Smooth muscle cell (in vitro differentiated cells): ENCODE measurements at regions not wholly inside any gene's neighbourhood (a gene's known extent, or its start where the extent isn't known, plus 50 kb on each side); places are given as distances from the start of the nearest gene placed in this dataset.
"Not testable (repeated sequence)": the region's sequence is repeated elsewhere in the genome, so short reads cannot be mapped to it uniquely, and the experiment has no call there.

Source experiments
- DNase-seq: peaks from one replicate; lab custom pipeline; 2025; ENCODE audit not compliant: unreplicated experiment; lab: John Stamatoyannopoulos, UW
- H2AFZ ChIP-seq: fragments of 200-600 bp; sonication (generic); 2 replicates; pipeline ENCODE4 v1.6.0; 2016; ENCODE audit warnings: antibody characterized with exemption, low read depth, mild to moderate bottlenecking
- H3F3A ChIP-seq: fragments of 200-600 bp; sonication (generic); 2 replicates; pipeline ENCODE4 v1.6.0; 2017; ENCODE audit warnings: antibody characterized with exemption, low read depth
- H3K27ac ChIP-seq: fragments of 200-600 bp; sonication (generic); 2 replicates; pipeline ENCODE4 v1.5.1; 2016; ENCODE audit warnings: low read depth, mild to moderate bottlenecking
- H3K27me3 ChIP-seq: fragments of 200-600 bp; sonication (generic); 2 replicates; pipeline ENCODE4 v1.6.1; 2016; ENCODE audit warnings: low read depth, mild to moderate bottlenecking
- H3K36me3 ChIP-seq: fragments of 200-600 bp; sonication (generic); 2 replicates; pipeline ENCODE4 v1.5.1; 2016; ENCODE audit warnings: low read depth
- H3K4me1 ChIP-seq: fragments of 200-600 bp; sonication (generic); 2 replicates; pipeline ENCODE4 v1.5.1; 2016; ENCODE audit warnings: low read depth
- H3K4me2 ChIP-seq: fragments of 200-600 bp; sonication (generic); 2 replicates; pipeline ENCODE4 v1.6.0; 2016; ENCODE audit warnings: mild to moderate bottlenecking
- H3K4me3 ChIP-seq: fragments of 200-600 bp; sonication (generic); 2 replicates; pipeline ENCODE4 v1.5.1; 2016; ENCODE audit warnings: mild to moderate bottlenecking
- H3K79me2 ChIP-seq: fragments of 200-600 bp; sonication (generic); 2 replicates; pipeline ENCODE4 v1.6.0; 2016; ENCODE audit warnings: low read depth, mild to moderate bottlenecking
- H3K9ac ChIP-seq: fragments of 200-600 bp; sonication (generic); 2 replicates; pipeline ENCODE4 v1.6.0; 2016; ENCODE audit warnings: low read depth
- H3K9me3 ChIP-seq: fragments of 200-600 bp; sonication (generic); replicated peaks from 2 replicates; pipeline ENCODE4 v1.5.1; 2016; ENCODE audit warnings: low read depth
- H4K20me1 ChIP-seq: fragments of 200-600 bp; sonication (generic); 2 replicates; pipeline ENCODE4 v1.6.0; 2016; ENCODE audit warnings: low read depth
- CTCF ChIP-seq: fragments of 200-600 bp; sonication (generic); IDR thresholded peaks from 2 replicates; pipeline ENCODE4 v1.5.1; 2017; ENCODE audit warnings: borderline replicate concordance, mild to moderate bottlenecking, antibody characterized with exemption; ENCODE audit not compliant: insufficient read depth, poor library complexity, severe bottlenecking
- WGBS: methylation state at CpG from one replicate; pipeline ENCODE4 v1.1.7; 2016; ENCODE audit warnings: low lambda C conversion rate; 5-methylcytosine and 5-hydroxymethylcytosine counted together

- no peaks in the 10 kb centered on the region for H3K9me3 ChIP-seq
- no peak overlapping the region for H2AFZ ChIP-seq
- no peaks in the 10 kb centered on the region for H3K36me3 ChIP-seq
- DNase-seq: no peak
- H3K4me2 ChIP-seq: no peak overlapping the region
- H3K9ac ChIP-seq: no peak overlapping the region
- H3K4me3 ChIP-seq: no peak overlapping the region
- WGBS: 100% methylated on average over 1 of the region's 1 CpG
- no peak overlapping the region for H3K27ac ChIP-seq
- H3K27me3 ChIP-seq: no peaks in the 10 kb centered on the region
- no peaks in the 10 kb centered on the region for H3K79me2 ChIP-seq
- H4K20me1 ChIP-seq: no peaks in the 10 kb centered on the region
- TF ChIP-seq CTCF: no peak
- H3F3A ChIP-seq: no peaks in the 10 kb centered on the region
- H3K4me1 ChIP-seq: no peaks in the 10 kb centered on the region
These were observed 491.7 kb upstream of the PIK3R1 start for GRCh38 chr5:67723873-67724272.

- DNase-seq, H3K27me3 ChIP-seq, H4K20me1 ChIP-seq, H3K36me3 ChIP-seq, H2AFZ ChIP-seq, H3F3A ChIP-seq, H3K4me2 ChIP-seq, H3K27ac ChIP-seq, H3K4me3 ChIP-seq, H3K79me2 ChIP-seq, H3K9ac ChIP-seq, H3K9me3 ChIP-seq, H3K4me1 ChIP-seq: not testable (repeated sequence)
- WGBS: 100% methylated on average over 2 of the region's 2 CpGs
These were observed 493.0 kb upstream of the PIK3R1 start for GRCh38 chr5:67722582-67722981.

GRCh38 chr5:67720162-67720772, 495.3 kb upstream of the PIK3R1 start:
- Histone ChIP-seq H2AFZ (no peak overlapping the region), H4K20me1 (no peaks in the 10 kb centered on the region), H3K4me3 (no peak overlapping the region), H3K9me3 (no peaks in the 10 kb centered on the region), H3K79me2 (no peaks in the 10 kb centered on the region), H3F3A (no peaks in the 10 kb centered on the region), H3K27me3 (no peaks in the 10 kb centered on the region), H3K4me2 (no peak overlapping the region), H3K9ac (no peak overlapping the region), H3K36me3 (no peaks in the 10 kb centered on the region), H3K4me1 (no peaks in the 10 kb centered on the region), H3K27ac (no peak overlapping the region)
- TF ChIP-seq CTCF: no peak
- DNase-seq: no peak
- WGBS: 96% methylated on average over 2 of the region's 2 CpGs

- Histone ChIP-seq H3K4me1 (no peaks in the 10 kb centered on the region), H2AFZ (no peak overlapping the region), H4K20me1 (no peaks in the 10 kb centered on the region), H3K79me2 (no peaks in the 10 kb centered on the region), H3K9ac (no peak overlapping the region), H3K9me3 (peaks cover 4% of the 10 kb centered on the region), H3K36me3 (no peaks in the 10 kb centered on the region), H3K4me3 (no peak overlapping the region), H3K27me3 (no peaks in the 10 kb centered on the region), H3K27ac (no peak overlapping the region), H3F3A (no peaks in the 10 kb centered on the region), H3K4me2 (no peak overlapping the region)
- DNase-seq: no peak
- no peak for TF ChIP-seq CTCF
These were observed 505.4 kb upstream of the CD180 start for GRCh38 chr5:67702008-67702407.
